Superior temporal gyrus (tissue), 1 donor: ENCODE measurements at regions not wholly inside any gene's neighbourhood (a gene's known extent, or its start where the extent isn't known, plus 50 kb on each side); places are given as distances from the start of the nearest gene placed in this dataset.
"Not testable (repeated sequence)": the region's sequence is repeated elsewhere in the genome, so short reads cannot be mapped to it uniquely, and the experiment has no call there.

Experiments used
- DNase-seq: peaks from one replicate; pipeline ENCODE4 v3.0.0-alpha.2; 2016; ENCODE audit errors: extremely low spot score

- no peak for DNase-seq
Observed at GRCh38 chr3:84224262-84224661, 734.5 kb upstream of the CADM2 start.

GRCh38 chr3:84236261-84236660, 722.5 kb upstream of the CADM2 start:
- DNase-seq, result no peak

GRCh38 chr3:84245789-84246188, 713.0 kb upstream of the CADM2 start:
- DNase-seq, result no peak

GRCh38 chr3:84260596-84260995, 698.2 kb upstream of the CADM2 start:
- no peak for DNase-seq

GRCh38 chr3:84265768-84266167, 693.0 kb upstream of the CADM2 start:
- no peak for DNase-seq

- DNase-seq, result no peak
Observed at GRCh38 chr3:84275532-84275931, 683.3 kb upstream of the CADM2 start.

- no peak for DNase-seq
Observed at GRCh38 chr3:84277562-84278224, 681.1 kb upstream of the CADM2 start.

- DNase-seq, result no peak
Observed at GRCh38 chr3:84292128-84292527, 666.7 kb upstream of the CADM2 start.

GRCh38 chr3:84299329-84299728, 659.5 kb upstream of the CADM2 start:
- DNase-seq, result no peak

- DNase-seq, result no peak
Observed at GRCh38 chr3:84304214-84304613, 654.6 kb upstream of the CADM2 start.

GRCh38 chr3:84307339-84307738, 651.5 kb upstream of the CADM2 start:
- no peak for DNase-seq

- DNase-seq, result no peak
Observed at GRCh38 chr3:84308379-84308778, 650.4 kb upstream of the CADM2 start.

- DNase-seq, result no peak
Observed at GRCh38 chr3:84318273-84318809, 640.4 kb upstream of the CADM2 start.

- not testable (repeated sequence) for DNase-seq
Observed at GRCh38 chr3:84365563-84366278, 593.1 kb upstream of the CADM2 start.
